Uterus (tissue), 3 donors: ENCODE measurements at regions not wholly inside any gene's neighbourhood (a gene's known extent, or its start where the extent isn't known, plus 50 kb on each side); places are given as distances from the start of the nearest gene placed in this dataset.

Source experiments
- DNase-seq, 2 donors: peaks; one replicate each; pipeline ENCODE4 v3.0.0-alpha.2; 2019 to 2020
- H3K27ac ChIP-seq, 2 donors: fragments of 200-600 bp; sonication (generic); 1 replicate in 1 of 2; 2 replicates in 1 of 2; pipeline ENCODE4 v1.5.1; 2016 to 2018
- H3K27me3 ChIP-seq, 2 donors: fragments of 200-600 bp; sonication (generic); one replicate each; pipeline ENCODE4 v1.5.1; 2018 to 2019; ENCODE audit warnings: control low read depth in 1 of 2
- H3K36me3 ChIP-seq, 2 donors: fragments of 200-600 bp; sonication (generic); one replicate each; pipeline ENCODE4 v1.5.1; 2019; ENCODE audit warnings: control low read depth in 1 of 2
- H3K4me1 ChIP-seq, 2 donors: fragments of 200-600 bp; sonication (generic); one replicate each; pipeline ENCODE4 v1.5.1; 2018 to 2019; ENCODE audit warnings: control low read depth in 1 of 2
- H3K4me3 ChIP-seq, 2 donors: fragments of 200-600 bp; sonication (generic); 1 replicate in 1 of 2; 2 replicates in 1 of 2; pipeline ENCODE4 v1.5.1; 2018 to 2019; ENCODE audit warnings: mild to moderate bottlenecking in 1 of 2
- H3K9me3 ChIP-seq, 2 donors: fragments of 200-600 bp; sonication (generic); one replicate each; pipeline ENCODE4 v1.5.1; 2019; ENCODE audit warnings: control low read depth in 1 of 2
- CTCF ChIP-seq, 4 experiments: fragments of 200-600 bp in 2 of 4; fragments of 450-650 bp in 2 of 4; sonication (generic) in 2 of 4; IDR thresholded peaks; one replicate each; pipeline ENCODE4 v1.5.1; 2016 to 2019; ENCODE audit warnings: antibody characterized with exemption in 4 of 4, mild to moderate bottlenecking in 2 of 4, moderate library complexity in 1 of 4
- POLR2A ChIP-seq, 2 donors: fragments of 450-650 bp; IDR thresholded peaks; one replicate each; pipeline ENCODE4 v1.6.1; 2016; ENCODE audit warnings: antibody characterized with exemption in 2 of 2, mild to moderate bottlenecking in 1 of 2, moderate library complexity in 1 of 2
- intact Hi-C: fragments of 100-400 bp; cut with DNase I; formaldehyde crosslinking; loops from one replicate; pipeline ENCODE4 v1.15.1; 2023; ENCODE audit warnings: low total_unique reads
- donor health status: DM: yes; HTN: yes; CAD: no.

- TF ChIP-seq CTCF (IDR thresholded peaks at IDR 0.05) (no peak), POLR2A (IDR thresholded peaks at IDR 0.05) (no peak)
- Histone ChIP-seq H3K4me1 (no peaks in the 10 kb centered on the region), H3K4me3 (no peak overlapping the region), H3K9me3 (no peaks in the 10 kb centered on the region), H3K27me3 (no peaks in the 10 kb centered on the region), H3K36me3 (no peaks in the 10 kb centered on the region), H3K27ac (no peak overlapping the region)
- intact Hi-C loops, result no loop called here
- no peak for DNase-seq
Observed at GRCh38 chr10:43982250-43982649, 333.6 kb upstream of the ZNF32 start.

- no peak for TF ChIP-seq POLR2A (IDR thresholded peaks at IDR 0.05)
- no peak for TF ChIP-seq CTCF (IDR thresholded peaks at IDR 0.05)
- DNase-seq, result no peak
- Histone ChIP-seq H3K9me3 (no peaks in the 10 kb centered on the region), H3K4me1 (no peaks in the 10 kb centered on the region), H3K27me3 (no peaks in the 10 kb centered on the region), H3K27ac (no peak overlapping the region), H3K4me3 (no peak overlapping the region), H3K36me3 (no peaks in the 10 kb centered on the region)
- intact Hi-C loops, result no loop called here
Observed at GRCh38 chr10:43981696-43982095, 333.0 kb upstream of the ZNF32 start.

- TF ChIP-seq POLR2A (IDR thresholded peaks at IDR 0.05) (no peak), CTCF (IDR thresholded peaks at IDR 0.05) (no peak)
- H3K4me3 ChIP-seq, result no peak overlapping the region
- no peaks in the 10 kb centered on the region for H3K4me1 ChIP-seq
- intact Hi-C loops, result no loop called here
- H3K9me3 ChIP-seq, result no peaks in the 10 kb centered on the region
- no peak for DNase-seq
- H3K36me3 ChIP-seq, result no peaks in the 10 kb centered on the region
- H3K27ac ChIP-seq, result no peak overlapping the region
- H3K27me3 ChIP-seq, result no peaks in the 10 kb centered on the region
Observed at GRCh38 chr10:43981232-43981631, 332.6 kb upstream of the ZNF32 start.

- H3K36me3 ChIP-seq, result no peaks in the 10 kb centered on the region
- H3K4me3 ChIP-seq, result no peak overlapping the region
- no peaks in the 10 kb centered on the region for H3K9me3 ChIP-seq
- intact Hi-C loops, result no loop called here
- TF ChIP-seq CTCF (IDR thresholded peaks at IDR 0.05) (no peak), POLR2A (IDR thresholded peaks at IDR 0.05) (no peak)
- DNase-seq, result no peak
- H3K4me1 ChIP-seq, result no peaks in the 10 kb centered on the region
- H3K27me3 ChIP-seq, result no peaks in the 10 kb centered on the region
- H3K27ac ChIP-seq, result no peak overlapping the region
Observed at GRCh38 chr10:43980715-43981114, 332.0 kb upstream of the ZNF32 start.

- Histone ChIP-seq H3K9me3 (no peaks in the 10 kb centered on the region), H3K27ac (no peak overlapping the region), H3K4me1 (no peaks in the 10 kb centered on the region), H3K36me3 (no peaks in the 10 kb centered on the region), H3K4me3 (no peak overlapping the region), H3K27me3 (no peaks in the 10 kb centered on the region)
- intact Hi-C loops, result no loop called here
- DNase-seq, result no peak
- TF ChIP-seq CTCF (IDR thresholded peaks at IDR 0.05) (no peak), POLR2A (IDR thresholded peaks at IDR 0.05) (no peak)
Observed at GRCh38 chr10:43980313-43980712, 331.6 kb upstream of the ZNF32 start.
